ENCODE measurements at regions not wholly inside any gene's neighbourhood (a gene's known extent, or its start where the extent isn't known, plus 50 kb on each side); places are given as distances from the start of the nearest gene placed in this dataset.

DNA sequence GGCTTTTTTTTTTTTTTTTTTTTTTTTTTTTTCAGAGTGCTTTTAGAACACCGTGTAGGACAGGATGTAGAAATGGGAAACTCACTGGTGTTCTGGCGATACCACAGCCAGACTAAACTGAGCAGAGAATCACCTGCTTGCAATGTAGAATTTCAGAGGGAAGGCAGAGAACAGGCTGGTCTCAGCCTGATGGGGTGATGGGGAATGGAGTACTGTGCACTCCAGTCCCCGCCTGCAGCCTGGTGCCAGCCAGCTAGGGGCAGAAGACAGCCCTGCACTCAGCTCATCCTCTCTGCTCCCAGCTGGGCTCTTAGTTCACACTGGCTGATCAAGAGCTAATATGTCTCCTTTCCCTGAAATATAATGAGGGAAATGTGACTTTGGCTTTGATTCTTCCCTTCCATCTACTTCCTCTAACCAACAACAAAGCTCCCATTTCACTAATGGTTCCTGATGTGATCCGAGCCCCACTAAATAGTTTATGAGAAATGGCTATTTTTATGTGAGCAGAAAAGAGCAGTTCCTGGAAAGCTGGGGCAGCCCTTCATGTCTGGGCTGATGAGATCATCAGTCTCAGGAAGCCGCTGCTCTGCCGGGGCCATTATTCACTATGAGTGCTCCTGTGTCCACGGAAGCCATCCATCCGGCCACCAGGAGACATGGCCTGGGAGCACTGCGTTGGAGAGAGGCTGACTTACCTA is 209.7 kb downstream of the GADD45G start:
- TF ChIP-seq, protein P1, sequence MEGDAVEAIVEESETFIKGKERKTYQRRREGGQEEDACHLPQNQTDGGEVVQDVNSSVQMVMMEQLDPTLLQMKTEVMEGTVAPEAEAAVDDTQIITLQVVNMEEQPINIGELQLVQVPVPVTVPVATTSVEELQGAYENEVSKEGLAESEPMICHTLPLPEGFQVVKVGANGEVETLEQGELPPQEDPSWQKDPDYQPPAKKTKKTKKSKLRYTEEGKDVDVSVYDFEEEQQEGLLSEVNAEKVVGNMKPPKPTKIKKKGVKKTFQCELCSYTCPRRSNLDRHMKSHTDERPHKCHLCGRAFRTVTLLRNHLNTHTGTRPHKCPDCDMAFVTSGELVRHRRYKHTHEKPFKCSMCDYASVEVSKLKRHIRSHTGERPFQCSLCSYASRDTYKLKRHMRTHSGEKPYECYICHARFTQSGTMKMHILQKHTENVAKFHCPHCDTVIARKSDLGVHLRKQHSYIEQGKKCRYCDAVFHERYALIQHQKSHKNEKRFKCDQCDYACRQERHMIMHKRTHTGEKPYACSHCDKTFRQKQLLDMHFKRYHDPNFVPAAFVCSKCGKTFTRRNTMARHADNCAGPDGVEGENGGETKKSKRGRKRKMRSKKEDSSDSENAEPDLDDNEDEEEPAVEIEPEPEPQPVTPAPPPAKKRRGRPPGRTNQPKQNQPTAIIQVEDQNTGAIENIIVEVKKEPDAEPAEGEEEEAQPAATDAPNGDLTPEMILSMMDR (conservative IDR thresholded peaks at IDR 0.05 in 1 of 2, IDR thresholded peaks at IDR 0.05 in 1 of 2; ENCODE audit: extremely low read depth in 1 of 2, insufficient read depth in 1 of 2, low read depth in 1 of 2, low read length in 2 of 2) = no peak
- TF ChIP-seq EZH2 (IDR thresholded peaks at IDR 0.05; ENCODE audit: borderline replicate concordance, low read length) = no peak

All from mammary epithelial cell (primary cell).